HG03469 (cell line): ENCODE measurements at regions not wholly inside any gene's neighbourhood (a gene's known extent, or its start where the extent isn't known, plus 50 kb on each side); places are given as distances from the start of the nearest gene placed in this dataset.

Experiments used
- ATAC-seq: cut with Tn5 transposase; IDR thresholded peaks from one replicate; pipeline ENCODE4 v1.9.1; 2021; ENCODE audit warnings: mild to moderate bottlenecking, moderate library complexity, moderate number of reproducible peaks; ENCODE audit not compliant: unreplicated experiment

GRCh38 chr3:56902468-56903160 is 100.9 kb upstream of the ARHGEF3 start:
- ATAC-seq, result no peak

GRCh38 chr3:56900801-56901200 is 99.1 kb upstream of the ARHGEF3 start:
- no peak for ATAC-seq

GRCh38 chr3:56899851-56900250 is 98.1 kb upstream of the ARHGEF3 start:
- ATAC-seq, result no peak

- no peak for ATAC-seq
Observed at GRCh38 chr3:56899078-56899477, 97.3 kb upstream of the ARHGEF3 start.

- no peak for ATAC-seq
Observed at GRCh38 chr3:56896357-56896756, 94.6 kb upstream of the ARHGEF3 start.

GRCh38 chr3:56894881-56895431 is 93.2 kb upstream of the ARHGEF3 start:
- ATAC-seq, result peak; percentile 83

GRCh38 chr3:56890448-56891091 is 88.8 kb upstream of the ARHGEF3 start:
- ATAC-seq, result no peak

GRCh38 chr3:56889131-56889530 is 87.4 kb upstream of the ARHGEF3 start:
- no peak for ATAC-seq

GRCh38 chr3:56887402-56888025 is 85.8 kb upstream of the ARHGEF3 start:
- no peak for ATAC-seq

- ATAC-seq, result no peak
Observed at GRCh38 chr3:56886314-56886713, 84.6 kb upstream of the ARHGEF3 start.

GRCh38 chr3:56885879-56886278 is 84.1 kb upstream of the ARHGEF3 start:
- no peak for ATAC-seq

GRCh38 chr3:56885453-56885852 is 83.7 kb upstream of the ARHGEF3 start:
- ATAC-seq, result no peak

GRCh38 chr3:56884387-56884786 is 82.6 kb upstream of the ARHGEF3 start:
- no peak for ATAC-seq

- ATAC-seq, result no peak
Observed at GRCh38 chr3:56883828-56884227, 82.1 kb upstream of the ARHGEF3 start.

GRCh38 chr3:56882896-56883295 is 81.1 kb upstream of the ARHGEF3 start:
- no peak for ATAC-seq

GRCh38 chr3:56881841-56882240 is 80.1 kb upstream of the ARHGEF3 start:
- ATAC-seq, result no peak

- no peak for ATAC-seq
Observed at GRCh38 chr3:56880720-56881575, 79.2 kb upstream of the ARHGEF3 start.

GRCh38 chr3:56879436-56880215 is 77.9 kb upstream of the ARHGEF3 start:
- ATAC-seq, result no peak

GRCh38 chr3:56878074-56878473 is 76.3 kb upstream of the ARHGEF3 start:
- no peak for ATAC-seq

GRCh38 chr3:56876916-56877315 is 75.2 kb upstream of the ARHGEF3 start:
- no peak for ATAC-seq
